ELR (cell line): ENCODE measurements at regions not wholly inside any gene's neighbourhood (a gene's known extent, or its start where the extent isn't known, plus 50 kb on each side); places are given as distances from the start of the nearest gene placed in this dataset.

Experiments used
- DNase-seq: peaks from one replicate; pipeline ENCODE4 v3.0.0-alpha.2; 2015; ENCODE audit warnings: low read depth

DNA sequence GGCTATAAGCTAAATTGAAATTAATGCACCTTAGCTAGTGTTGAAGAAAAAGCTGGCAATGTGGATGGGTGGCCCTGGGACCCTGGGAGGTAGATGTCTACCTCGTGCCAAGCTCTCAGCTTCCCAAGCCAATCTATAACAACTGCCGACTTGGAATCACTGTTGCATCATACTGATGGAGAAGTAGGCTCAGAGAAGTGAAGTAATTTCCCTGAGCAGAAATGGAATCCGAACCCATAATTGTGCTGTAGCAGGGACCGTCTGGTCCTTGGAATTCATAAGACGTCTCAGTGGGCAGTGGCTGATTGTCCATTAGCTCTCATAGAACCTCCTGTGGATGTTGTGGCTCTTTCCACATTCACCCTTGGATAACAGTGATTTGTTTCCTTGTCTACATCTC lies 196.6 kb downstream of the RAB11FIP4 start:
- DNase-seq = no peak
